Adrenal gland (tissue), 9 donors: ENCODE measurements at regions not wholly inside any gene's neighbourhood (a gene's known extent, or its start where the extent isn't known, plus 50 kb on each side); places are given as distances from the start of the nearest gene placed in this dataset.

Experiments
- DNase-seq, 7 donors: peaks; one replicate each; pipeline ENCODE4 v3.0.0-alpha.2; 2019 to 2020
- H3K27ac ChIP-seq, 5 donors: fragments of 200-600 bp; sonication (generic) in 4 of 5; 1 replicate in 3 of 5; 2 replicates in 2 of 5; pipeline versions ENCODE4 v1.5.1 to v1.8.0; 2016 to 2020; ENCODE audit warnings: mild to moderate bottlenecking in 1 of 5
- H3K27me3 ChIP-seq: fragments of 200-600 bp; 2 replicates; pipeline ENCODE4 v1.8.0; 2021
- H3K36me3 ChIP-seq, 2 donors: fragments of 200-600 bp; replicated peaks in 1 of 2; 1 replicate in 1 of 2; 2 replicates in 1 of 2; pipeline versions ENCODE4 v1.5.1 to v1.8.0; 2018 to 2022
- H3K4me1 ChIP-seq, 2 donors: fragments of 200-600 bp; replicated peaks in 1 of 2; 1 replicate in 1 of 2; 2 replicates in 1 of 2; pipeline versions ENCODE4 v1.5.1 to v1.8.0; 2018 to 2021
- H3K4me3 ChIP-seq, 4 donors: fragments of 200-600 bp; sonication (generic) in 3 of 4; one replicate each; pipeline ENCODE4 v1.5.1; 2016 to 2018
- H3K9me3 ChIP-seq, 3 donors: fragments of 200-600 bp; sonication (generic) in 1 of 3; replicated peaks in 1 of 3; 1 replicate in 2 of 3; 2 replicates in 1 of 3; pipeline versions ENCODE4 v1.5.1 to v1.8.0; 2016 to 2021
- POLR2A ChIP-seq, 2 donors: fragments of 450-650 bp; IDR thresholded peaks; one replicate each; pipeline ENCODE4 v1.6.1; 2017; ENCODE audit warnings: antibody characterized with exemption in 2 of 2, mild to moderate bottlenecking in 2 of 2, moderate library complexity in 1 of 2
- WGBS, 4 donors: extraction: QIAGEN DNeasy Blood & Tissue Kit in 2 of 4; methylation state at CpG; one replicate each; pipeline versions ENCODE4 v1.1.5 to v1.1.7; 2013 to 2017; 5-methylcytosine and 5-hydroxymethylcytosine counted together
- intact Hi-C, 2 donors: fragments of 100-400 bp; cut with DNase I; formaldehyde crosslinking; loops; one replicate each; pipeline versions ENCODE4 v1.14.1 to v1.15.0; 2022 to 2023
- TF ChIP-seq, protein P1 (sequence below), 6 experiments: fragments of 450-650 bp in 4 of 6; fragments of 200-600 bp in 2 of 6; sonication (generic) in 1 of 6; IDR thresholded peaks; 1 replicate in 5 of 6; 2 replicates in 1 of 6; pipeline versions ENCODE4 v1.5.1 to v1.8.0; 2016 to 2021; ENCODE audit warnings: antibody characterized with exemption in 6 of 6, mild to moderate bottlenecking in 2 of 6, moderate library complexity in 1 of 6
- donor health status: healthy with polysubstance abuse.
- donor health status: Bipolar disorder and iron deficiency.
- donor health status: DM: yes; HTN: yes; CAD: no.
- donor health status: DM: no; HTN: no; CAD: no.
- donor health status: DM: no; HTN: no; CAD: no.

DNA sequence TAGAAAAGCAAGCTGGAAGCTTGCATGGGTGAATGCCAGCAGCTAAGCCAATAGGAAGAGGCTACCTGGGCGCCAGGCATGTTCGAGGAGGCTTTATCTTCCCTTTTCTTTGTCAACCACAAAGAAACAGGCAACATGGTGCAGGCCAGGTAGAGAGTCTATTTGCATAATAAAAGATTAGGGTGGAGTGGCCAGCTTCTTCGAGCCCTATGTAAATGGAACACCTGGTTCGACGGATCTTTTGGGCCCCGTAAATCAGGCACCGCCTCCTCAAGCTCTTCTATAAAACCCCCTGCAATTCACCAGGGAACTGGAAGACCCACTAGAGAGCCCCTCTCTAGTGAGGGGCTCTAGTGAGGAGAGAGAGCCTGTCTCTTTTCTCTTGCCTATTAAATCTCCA, 1106.2 kb upstream of the CELF2 start:
- H3K9me3 ChIP-seq: no peaks in the 10 kb centered on the region
- H3K27me3 ChIP-seq: no peaks in the 10 kb centered on the region
- WGBS, 4 donors: 78 to 86% (median 84%) methylated on average over 7 of the region's 7 CpGs
- DNase-seq: no peak
- H3K27ac ChIP-seq: no peak overlapping the region
- no peak overlapping the region for H3K4me3 ChIP-seq
- H3K4me1 ChIP-seq: no peaks in the 10 kb centered on the region
- TF ChIP-seq POLR2A (IDR thresholded peaks at IDR 0.05): no peak
- TF ChIP-seq, protein P1, sequence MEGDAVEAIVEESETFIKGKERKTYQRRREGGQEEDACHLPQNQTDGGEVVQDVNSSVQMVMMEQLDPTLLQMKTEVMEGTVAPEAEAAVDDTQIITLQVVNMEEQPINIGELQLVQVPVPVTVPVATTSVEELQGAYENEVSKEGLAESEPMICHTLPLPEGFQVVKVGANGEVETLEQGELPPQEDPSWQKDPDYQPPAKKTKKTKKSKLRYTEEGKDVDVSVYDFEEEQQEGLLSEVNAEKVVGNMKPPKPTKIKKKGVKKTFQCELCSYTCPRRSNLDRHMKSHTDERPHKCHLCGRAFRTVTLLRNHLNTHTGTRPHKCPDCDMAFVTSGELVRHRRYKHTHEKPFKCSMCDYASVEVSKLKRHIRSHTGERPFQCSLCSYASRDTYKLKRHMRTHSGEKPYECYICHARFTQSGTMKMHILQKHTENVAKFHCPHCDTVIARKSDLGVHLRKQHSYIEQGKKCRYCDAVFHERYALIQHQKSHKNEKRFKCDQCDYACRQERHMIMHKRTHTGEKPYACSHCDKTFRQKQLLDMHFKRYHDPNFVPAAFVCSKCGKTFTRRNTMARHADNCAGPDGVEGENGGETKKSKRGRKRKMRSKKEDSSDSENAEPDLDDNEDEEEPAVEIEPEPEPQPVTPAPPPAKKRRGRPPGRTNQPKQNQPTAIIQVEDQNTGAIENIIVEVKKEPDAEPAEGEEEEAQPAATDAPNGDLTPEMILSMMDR (IDR thresholded peaks at IDR 0.05): no peak
- no peaks in the 10 kb centered on the region for H3K36me3 ChIP-seq
- intact Hi-C loops: no loop called here

GRCh38 chr10:9913876-9914514, 1103.7 kb upstream of the CELF2 start:
- Histone ChIP-seq H3K4me1 (no peaks in the 10 kb centered on the region), H3K27ac (no peak overlapping the region), H3K27me3 (no peaks in the 10 kb centered on the region), H3K36me3 (no peaks in the 10 kb centered on the region), H3K9me3 (no peaks in the 10 kb centered on the region), H3K4me3 (no peak overlapping the region)
- intact Hi-C loops: no loop called here
- no peak for DNase-seq
- 61 to 74% (median 69%) methylated on average over 5 of the region's 5 CpGs for WGBS, 4 donors
- TF ChIP-seq POLR2A (IDR thresholded peaks at IDR 0.05): no peak
- TF ChIP-seq, protein P1 (IDR thresholded peaks at IDR 0.05): no peak

- TF ChIP-seq, protein P1 (IDR thresholded peaks at IDR 0.05): no peak
- TF ChIP-seq POLR2A (IDR thresholded peaks at IDR 0.05): no peak
- Histone ChIP-seq H3K4me3 (no peak overlapping the region), H3K36me3 (no peaks in the 10 kb centered on the region), H3K9me3 (no peaks in the 10 kb centered on the region), H3K27me3 (no peaks in the 10 kb centered on the region), H3K27ac (no peak overlapping the region), H3K4me1 (peaks cover 0 to 4% of the 10 kb centered on the region in 2 donors)
- DNase-seq: no peak
- whole genome bisulfite sequencing, 4 donors: 41 to 50% (median 45%) methylated on average over 4 of the region's 4 CpGs
- intact Hi-C loops: no loop called here
Measured at GRCh38 chr10:9921544-9921943, 1096.1 kb upstream of the CELF2 start.

GRCh38 chr10:9922126-9922870, 1095.4 kb upstream of the CELF2 start:
- DNase-seq: no peak
- no peaks in the 10 kb centered on the region for H3K27me3 ChIP-seq
- H3K4me3 ChIP-seq: no peak overlapping the region
- no peaks in the 10 kb centered on the region for H3K36me3 ChIP-seq
- H3K27ac ChIP-seq: no peak overlapping the region
- H3K4me1 ChIP-seq: peaks cover 0 to 8% of the 10 kb centered on the region in 2 donors
- TF ChIP-seq, protein P1 (IDR thresholded peaks at IDR 0.05): no peak
- no peak for TF ChIP-seq POLR2A (IDR thresholded peaks at IDR 0.05)
- H3K9me3 ChIP-seq: no peaks in the 10 kb centered on the region
- WGBS, 4 donors: 74 to 79% (median 79%) methylated on average over 10 of the region's 10 CpGs
- intact Hi-C loops: no loop called here
